HG03354 (cell line): ENCODE measurements at regions not wholly inside any gene's neighbourhood (a gene's known extent, or its start where the extent isn't known, plus 50 kb on each side); places are given as distances from the start of the nearest gene placed in this dataset.
"Not testable (repeated sequence)": the region's sequence is repeated elsewhere in the genome, so short reads cannot be mapped to it uniquely, and the experiment has no call there.

Source experiments
- ATAC-seq: cut with Tn5 transposase; IDR thresholded peaks from one replicate; pipeline ENCODE4 v1.9.1; 2021; ENCODE audit warnings: mild to moderate bottlenecking; ENCODE audit not compliant: unreplicated experiment, poor library complexity, severe bottlenecking

DNA sequence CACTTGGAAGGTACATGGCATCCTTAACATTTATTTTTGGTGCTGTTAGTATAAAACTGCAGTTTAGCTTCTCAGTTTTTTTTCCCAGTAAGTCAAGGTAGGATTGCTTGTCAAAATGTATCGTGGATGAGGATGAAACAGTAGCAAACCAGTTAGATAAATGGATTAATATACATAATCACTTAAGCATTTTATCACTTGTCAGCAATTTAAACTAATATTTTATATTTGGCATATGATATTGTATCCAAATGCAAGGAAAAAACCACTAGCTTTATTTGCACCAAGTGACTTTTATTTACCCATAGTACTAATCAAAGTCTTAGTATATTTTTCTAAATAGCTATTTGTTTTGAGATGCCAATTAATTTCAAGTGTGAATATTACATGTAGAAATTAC is 137.7 kb upstream of the XIRP2 start:
- ATAC-seq: no peak

DNA sequence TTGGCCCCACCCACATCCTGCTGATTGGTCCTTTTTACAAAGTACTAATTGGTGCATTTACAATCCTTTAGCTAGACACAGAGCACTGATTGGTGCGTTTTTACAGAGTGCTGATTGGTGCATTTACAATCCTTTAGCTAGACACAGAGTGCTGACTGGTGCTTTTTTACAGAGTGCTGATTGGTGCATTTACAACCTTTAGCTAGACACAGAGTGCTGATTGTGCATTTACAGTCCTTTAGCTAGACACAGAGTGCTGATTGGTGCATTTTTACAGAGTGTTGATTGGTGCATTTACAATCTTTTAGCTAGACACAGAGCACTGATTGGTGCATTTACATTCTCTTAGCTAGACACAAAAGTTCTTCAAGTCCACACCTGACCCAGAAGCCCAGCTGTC is 144.2 kb upstream of the XIRP2 start:
- ATAC-seq: not testable (repeated sequence)

DNA sequence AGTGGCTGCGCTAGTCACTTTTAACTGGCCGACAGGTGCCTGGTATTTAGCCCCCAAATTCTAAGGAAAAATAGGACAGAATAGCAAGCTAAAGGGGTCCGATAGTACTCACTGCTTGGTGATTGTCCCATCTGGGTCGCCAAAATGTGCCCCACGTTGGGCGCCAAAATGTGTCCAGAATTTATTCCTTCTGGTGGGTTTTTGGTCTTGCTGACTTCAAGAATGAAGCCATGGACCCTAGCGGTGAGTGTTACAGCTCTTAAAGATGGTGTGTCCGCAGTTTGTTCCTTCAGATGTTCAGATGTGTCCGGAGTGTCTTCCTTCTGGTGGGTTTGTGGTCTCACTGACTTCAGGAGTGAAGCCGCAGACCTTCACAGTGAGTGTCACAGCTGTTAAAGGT is 144.8 kb upstream of the XIRP2 start:
- ATAC-seq: not testable (repeated sequence)

DNA sequence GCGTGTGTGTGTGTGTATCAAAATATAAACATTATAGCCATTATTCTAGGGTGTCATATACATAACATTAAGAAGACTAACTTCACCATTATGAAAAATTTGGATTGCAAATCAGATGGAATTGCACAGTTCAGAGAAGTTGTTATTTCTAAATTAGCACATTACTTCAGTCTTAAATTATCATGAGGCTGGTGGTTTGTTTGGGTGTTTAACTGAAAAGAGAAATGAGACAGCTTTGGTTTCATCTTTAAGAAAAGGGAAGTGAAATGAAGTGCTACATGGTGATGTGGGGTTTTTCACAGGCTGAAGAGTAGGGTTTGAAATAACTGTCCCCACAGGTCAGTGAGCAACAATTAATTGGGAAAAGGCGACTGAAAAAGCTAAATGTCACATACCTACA is 161.2 kb upstream of the XIRP2 start:
- peak; percentile 100 for ATAC-seq

DNA sequence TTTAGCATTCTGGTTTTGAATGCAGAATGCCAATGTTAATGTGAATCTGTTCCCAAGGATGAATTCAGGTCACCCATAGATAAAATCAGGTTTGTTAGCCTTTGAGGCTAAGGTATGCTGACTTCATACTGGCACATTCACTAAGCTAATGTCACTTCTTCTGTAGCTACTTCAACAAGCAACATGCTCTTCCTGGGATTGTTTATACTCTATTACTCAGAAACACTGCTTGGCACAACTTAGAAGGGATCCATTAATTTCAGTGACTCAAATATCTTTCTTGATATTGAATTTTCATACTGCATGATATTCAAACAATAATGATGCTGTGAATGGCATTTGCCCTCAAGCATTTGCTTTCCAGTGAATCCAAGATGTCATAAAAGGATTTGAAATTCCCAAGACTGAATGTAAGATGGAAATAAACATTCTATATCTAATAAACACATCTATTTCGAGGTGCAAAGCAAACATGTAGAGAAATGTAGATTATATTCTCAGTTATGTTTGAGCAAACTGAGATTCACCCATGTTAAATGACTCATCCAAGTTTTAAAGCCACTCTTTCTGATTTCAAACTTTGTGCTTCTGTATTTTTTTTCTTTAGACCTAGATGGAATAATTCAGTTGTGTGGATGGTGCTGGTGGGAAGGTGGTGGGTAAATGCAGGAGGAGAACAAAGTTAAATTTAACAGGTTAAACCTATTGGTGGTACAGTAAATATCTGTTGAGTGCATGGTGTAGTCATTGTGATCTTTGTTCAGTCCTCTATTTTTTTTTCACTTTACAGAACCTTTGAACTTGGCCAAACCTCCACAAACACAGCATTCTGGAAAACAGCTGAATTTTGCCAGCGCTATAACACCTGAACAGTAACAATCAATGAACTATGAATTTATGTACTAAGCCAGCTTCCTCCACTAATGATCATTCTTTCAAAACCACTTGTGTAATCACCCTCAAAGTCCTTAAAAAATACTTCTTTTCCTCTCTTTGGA is 162.1 kb upstream of the XIRP2 start:
- ATAC-seq: peak; percentile 5

DNA sequence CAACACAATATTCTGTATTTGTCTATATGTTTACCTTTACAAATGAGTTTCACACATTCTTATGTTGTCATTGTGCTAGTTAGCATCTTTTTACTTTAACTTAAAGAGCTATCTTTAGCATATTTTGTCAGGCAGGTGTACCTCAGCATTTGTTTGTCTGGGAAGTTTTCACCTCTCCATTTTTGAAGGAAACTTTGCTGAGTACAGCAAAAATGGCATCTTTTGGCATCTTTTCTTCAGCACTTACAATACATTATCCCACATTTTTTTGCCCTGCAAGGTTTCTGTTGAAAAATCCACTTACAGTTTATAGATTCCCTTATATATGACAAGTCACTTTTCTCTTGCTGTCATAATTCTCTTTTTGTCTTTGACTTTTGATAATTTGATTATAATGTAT is 171.3 kb upstream of the XIRP2 start:
- no peak for ATAC-seq

DNA sequence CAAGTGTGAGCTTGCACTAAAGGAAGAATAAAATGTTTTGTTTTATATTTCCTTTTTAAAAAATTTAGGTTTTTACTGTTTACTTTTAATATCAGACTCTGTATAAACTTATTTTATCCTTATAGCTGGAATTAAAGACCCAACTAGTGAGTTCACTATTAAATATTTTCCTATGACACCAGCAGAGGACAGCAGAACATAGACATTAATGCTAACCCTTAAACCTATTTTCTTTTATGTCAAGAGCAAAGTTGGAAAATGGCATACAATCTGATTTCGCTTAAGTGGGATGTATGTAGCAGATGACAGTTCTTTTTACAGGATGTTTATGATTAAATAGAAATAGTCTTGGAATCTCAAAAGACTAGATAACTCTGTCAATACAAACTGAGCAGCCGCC is 188.2 kb upstream of the XIRP2 start:
- no peak for ATAC-seq

DNA sequence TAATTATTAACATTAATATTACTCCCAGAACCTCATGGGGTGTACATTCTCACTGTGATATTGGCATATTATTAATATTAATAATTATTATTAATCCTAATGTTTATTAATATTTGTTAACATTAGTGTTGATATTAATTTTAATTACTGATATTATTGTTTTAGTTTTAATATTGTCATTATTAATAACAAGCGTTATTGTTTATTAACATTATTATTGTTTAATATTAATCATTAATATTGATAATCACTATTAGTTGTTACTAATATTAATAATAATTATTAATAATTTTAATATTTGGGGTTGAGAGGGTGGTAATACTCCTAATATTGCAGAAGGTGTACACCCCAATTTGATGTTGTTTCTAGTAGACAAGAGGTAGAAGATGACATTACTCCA is 193.1 kb upstream of the XIRP2 start:
- ATAC-seq: no peak

DNA sequence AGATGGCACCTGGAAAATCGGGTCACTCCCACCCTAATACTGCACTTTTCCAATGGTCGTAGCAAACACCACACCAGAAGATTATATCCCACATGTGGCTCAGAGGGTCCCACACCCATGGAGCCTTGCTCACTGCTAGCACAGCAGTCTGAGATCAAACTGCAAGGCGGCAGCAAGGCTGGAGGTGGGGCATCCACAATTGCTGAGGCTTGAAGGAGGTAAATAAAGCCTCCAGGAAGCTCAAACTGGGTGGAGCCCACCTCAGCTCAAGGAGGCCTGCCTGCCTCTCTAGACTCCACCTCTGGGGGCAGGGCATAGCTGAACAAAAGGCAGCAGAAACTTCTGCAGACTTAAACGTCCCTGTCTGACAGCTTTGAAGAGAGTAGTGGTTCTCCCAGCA is 192.0 kb upstream of the SCN7A start:
- not testable (repeated sequence) for ATAC-seq

DNA sequence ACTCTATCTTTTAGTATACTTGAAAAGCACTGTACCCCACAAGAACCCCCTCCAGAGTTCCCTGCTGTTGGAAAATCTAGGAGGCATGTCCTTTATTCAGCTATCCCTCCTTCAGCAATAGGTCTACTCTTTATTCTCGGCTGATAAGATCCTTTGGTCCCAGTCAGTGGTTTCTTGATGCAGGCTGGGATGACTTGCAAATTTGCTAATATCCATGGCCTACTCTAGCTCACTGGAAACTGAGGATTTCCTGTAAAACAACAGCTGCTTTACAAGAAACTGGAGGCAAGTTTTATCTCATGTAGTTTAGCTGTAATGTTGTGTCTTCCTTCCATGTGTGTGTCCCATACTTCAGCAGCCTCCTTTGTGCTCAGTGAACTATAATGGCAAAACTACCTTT is 183.9 kb upstream of the SCN7A start:
- ATAC-seq: no peak

DNA sequence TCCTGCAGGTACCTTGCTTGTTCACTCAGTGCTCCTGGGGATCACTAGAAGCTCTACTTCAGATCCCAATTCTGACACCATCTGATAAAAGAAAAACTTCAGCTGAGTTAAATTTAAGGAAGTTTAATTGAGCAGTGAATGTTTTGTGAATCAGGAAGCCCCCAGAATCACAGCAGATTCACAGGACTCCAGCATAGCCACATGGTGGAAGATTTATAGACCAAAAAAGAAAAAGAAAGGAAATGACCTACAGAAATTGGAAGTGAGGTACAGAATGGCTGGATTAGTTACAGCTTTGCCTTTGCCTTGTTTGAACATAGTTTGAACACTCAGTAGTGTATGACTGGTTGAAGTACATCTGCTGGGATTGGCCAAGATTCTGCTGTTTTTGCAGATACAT is 182.7 kb upstream of the SCN7A start:
- no peak for ATAC-seq

DNA sequence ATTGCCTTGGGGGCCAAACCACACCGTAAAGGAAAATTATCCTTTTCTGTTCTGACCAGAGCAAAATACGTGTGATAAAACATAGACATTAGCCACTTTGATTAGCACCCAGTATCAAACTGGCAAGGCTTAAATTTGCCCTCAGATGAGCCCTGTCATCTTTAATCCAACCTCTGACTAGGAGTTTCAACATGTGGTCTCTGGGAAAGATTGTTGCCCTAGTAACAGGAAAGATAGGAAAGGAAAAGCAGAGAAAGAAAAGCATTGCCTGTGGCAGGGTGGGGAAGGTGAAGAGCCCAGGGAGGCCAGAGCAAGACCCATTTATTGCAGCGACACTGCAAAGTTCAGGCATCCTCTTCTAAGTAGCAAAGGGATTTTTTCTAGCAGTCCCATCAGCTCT is 181.5 kb upstream of the SCN7A start:
- ATAC-seq: no peak

DNA sequence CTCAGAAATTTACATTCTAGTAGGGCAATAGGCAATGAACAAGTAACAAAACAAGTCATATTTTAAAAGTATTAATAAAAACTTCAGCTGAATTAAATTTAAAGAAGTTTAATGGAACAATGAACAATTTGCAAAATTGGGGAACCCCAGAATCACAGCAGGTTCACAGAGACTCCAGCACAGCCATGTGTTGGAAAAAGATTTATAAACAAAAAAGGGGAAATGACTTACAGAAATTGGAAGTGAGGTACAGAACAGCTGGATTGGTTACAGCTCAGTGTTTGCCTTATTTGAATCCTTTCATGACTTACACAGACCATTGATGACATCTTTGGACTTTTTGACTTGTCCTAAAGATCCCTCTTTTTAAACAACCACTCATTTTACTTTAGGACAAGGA is 179.9 kb upstream of the SCN7A start:
- no peak for ATAC-seq

DNA sequence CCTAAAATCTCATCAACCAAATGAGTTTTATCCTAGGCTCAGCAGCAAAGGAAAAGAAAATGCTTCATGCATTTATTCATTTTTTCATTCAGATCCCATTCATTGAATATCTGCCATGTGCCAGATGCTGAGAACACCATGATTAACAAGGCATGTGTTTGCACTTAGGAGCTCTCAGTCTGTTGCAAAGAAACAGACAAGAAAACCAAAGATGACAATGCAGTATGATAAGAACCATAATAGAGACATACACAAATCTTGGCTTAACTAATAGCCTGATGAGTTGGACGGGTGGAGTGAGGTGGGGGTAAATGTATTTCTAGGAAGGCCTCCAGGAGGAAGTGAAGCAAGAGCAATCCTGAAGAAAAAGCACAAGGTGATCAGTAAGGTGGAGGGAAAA is 177.8 kb upstream of the SCN7A start:
- no peak for ATAC-seq

DNA sequence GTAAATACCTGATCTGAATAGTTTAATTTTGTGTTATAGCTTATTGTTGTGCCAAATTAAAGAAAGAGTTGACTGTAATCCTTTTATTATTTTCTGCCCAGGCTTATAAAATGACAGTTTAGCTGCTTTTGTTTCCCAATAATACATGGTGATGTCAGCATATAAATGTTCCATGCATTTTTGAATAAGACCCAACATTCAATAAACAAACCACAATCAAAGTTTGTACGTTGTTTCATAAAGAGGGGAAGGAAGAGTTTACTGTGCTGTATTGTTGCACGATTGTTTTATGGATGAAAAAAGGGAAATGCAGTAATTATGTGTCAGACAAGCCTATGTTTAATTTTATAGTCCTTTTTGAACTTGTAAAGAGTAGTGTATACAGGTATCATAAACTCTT is 177.2 kb upstream of the SCN7A start:
- no peak for ATAC-seq

DNA sequence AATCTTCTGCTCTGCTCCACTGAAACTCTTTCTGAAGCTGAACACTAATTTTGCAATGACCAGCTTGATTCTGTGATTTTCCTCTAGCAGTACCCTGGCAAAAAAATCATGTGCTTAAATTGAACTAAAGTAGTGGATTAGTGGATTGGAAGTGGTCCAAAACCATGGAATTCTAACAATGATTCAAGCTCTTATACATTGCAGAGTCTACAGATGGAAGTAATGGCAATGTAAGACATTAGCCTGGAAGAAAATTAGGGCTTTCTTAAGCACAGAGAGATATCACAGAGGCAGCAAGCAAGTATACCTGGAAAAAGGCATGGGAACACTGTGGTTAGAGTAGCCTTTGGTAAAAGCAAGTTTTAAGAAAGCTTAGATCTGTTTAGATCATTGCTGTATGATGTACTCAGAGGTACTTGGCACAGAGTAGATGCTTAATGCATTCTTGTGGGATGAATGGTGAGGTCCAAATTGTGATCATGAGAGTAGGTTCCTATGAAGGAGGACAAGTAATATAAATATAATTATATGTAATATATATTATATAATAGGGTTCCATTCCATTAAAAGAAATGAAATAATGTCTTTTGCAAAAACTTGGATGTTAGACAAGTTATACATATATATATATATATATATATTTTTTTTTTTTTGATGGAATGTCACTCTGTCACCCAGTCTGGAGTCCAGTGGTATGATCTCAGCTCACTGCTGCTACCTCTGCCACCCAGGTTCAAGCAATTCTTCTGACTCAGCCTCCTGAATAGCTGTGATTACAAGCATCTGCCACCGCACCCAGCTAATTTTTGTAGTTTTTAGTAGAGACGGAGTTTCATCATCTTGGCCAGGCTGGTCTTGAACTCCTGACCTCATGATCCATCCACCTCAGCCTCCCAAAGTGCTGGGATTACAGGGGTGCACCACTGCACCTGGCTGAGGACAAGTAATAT is 172.2 kb upstream of the SCN7A start:
- no peak for ATAC-seq

DNA sequence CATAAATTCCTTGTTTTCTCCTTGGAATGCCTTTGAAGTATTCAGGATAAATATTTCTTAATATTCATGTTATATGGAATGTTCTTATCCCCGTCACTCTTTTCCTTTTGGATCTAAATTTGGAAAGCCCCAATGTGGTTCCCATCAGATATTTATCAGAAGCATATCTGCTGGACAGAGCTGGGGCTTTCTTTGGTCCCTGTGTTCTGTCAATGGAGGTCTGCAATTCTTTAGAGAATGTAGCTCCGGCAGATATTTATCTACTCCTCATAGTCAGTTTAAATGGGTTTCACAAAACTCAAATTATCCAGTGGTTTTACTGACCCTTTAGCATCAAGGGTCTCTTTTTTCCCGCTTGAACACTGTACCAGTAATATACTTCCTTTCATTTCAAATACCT is 167.8 kb upstream of the SCN7A start:
- ATAC-seq: no peak

DNA sequence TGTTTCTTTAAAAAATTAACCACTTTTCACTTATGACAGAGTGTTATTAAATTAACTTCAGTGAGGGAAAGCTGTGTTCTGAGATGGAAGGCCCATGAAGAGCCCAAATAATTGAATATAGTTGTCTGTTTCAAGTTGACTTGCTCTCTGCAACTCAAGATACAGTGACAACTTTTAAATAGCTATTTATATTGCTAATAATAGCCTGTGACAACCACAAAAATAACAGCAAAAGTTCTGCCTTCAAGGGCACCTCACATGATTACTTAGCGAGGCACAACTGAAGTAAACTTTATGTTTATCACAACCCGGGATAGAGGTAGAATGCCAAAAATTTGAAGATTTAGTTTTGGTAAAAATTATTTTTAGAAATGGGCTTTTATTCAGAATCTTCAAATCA is 167.3 kb upstream of the SCN7A start:
- ATAC-seq: no peak

DNA sequence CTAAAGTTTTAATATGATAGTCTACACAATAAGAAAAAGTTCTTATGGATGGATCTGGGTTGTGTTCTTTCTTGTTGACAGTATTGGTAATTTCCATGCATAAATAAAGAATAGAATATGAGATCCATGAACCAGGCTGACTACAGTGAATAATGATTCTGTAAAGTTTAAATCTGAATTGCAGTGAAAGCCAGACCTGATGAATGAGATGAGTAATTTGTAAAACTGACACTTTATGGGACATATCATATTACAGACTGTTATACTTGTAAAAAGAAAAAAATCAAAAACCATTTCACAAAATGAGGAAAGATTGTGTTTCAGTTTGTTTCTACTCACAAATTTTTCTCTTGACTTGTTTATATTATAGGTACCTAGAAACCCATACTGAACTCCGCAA is 164.9 kb upstream of the SCN7A start:
- ATAC-seq: no peak

DNA sequence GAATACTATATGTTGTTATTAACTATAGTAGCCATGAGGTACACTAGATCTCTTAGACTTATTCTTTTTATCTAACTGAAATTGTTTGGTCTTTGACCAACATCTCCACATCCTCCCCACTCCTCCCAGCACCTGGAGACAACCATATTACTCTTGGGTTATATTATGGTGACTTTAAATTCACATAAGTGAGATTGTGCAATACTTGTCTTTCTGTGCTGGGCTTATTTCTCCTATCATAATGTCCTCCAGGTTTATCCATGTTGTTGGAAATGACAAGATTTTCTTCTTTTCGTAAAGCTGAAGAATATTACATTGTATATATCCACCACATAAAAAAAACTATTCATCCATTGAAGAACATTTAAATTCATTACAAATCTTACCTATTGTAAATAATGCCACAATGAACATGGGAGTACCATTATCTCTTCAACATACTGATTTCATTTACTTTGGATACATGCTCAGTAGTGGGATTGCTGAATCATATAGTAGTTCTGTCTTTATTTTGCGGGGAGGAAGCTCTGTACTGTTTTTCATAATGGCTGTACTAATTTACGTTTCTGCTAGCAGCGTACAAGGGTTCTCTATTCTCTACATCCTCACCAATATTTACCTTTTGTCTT is 159.2 kb upstream of the SCN7A start:
- ATAC-seq: no peak
